ENCODE measurements at regions not wholly inside any gene's neighbourhood (a gene's known extent, or its start where the extent isn't known, plus 50 kb on each side); places are given as distances from the start of the nearest gene placed in this dataset.
A peak's percentile ranks its signal among the peaks of the same experiment; 100 is the strongest.

GRCh38 chr2:39510140-39510539, 73.1 kb upstream of the MAP4K3 start:
- Histone ChIP-seq H3K27me3 (ENCODE audit: control insufficient read depth in 4 of 4, insufficient read depth in 4 of 4, low read length in 3 of 4) (no peaks in the 10 kb centered on the region), H3K4me3 (ENCODE audit: low read depth in 1 of 3, low read length in 3 of 3) (no peak overlapping the region), H3K36me3 (ENCODE audit: control insufficient read depth in 4 of 4, insufficient read depth in 3 of 4, low read depth in 1 of 4, low read length in 3 of 4) (no peaks in the 10 kb centered on the region), H3K9me3 (ENCODE audit: control insufficient read depth in 4 of 4, low read length in 3 of 4) (no peaks in the 10 kb centered on the region), H3K4me1 (ENCODE audit: control insufficient read depth in 4 of 4, insufficient read depth in 4 of 4, low read length in 3 of 4) (peaks cover 8 to 35% (median 25%) of the 10 kb centered on the region in 4 donors), H3K27ac (ENCODE audit: low read depth in 1 of 2, low read length in 2 of 2) (peak overlapping the region; percentile 0 to 21), H3K9ac (ENCODE audit: low read depth in 1 of 2, low read length in 2 of 2) (no peak overlapping the region)
- WGBS, result 76% methylated on average over 5 of the region's 5 CpGs
- TF ChIP-seq FOXA1 (IDR thresholded peaks at IDR 0.05) (no peak), JUND (IDR thresholded peaks at IDR 0.05) (no peak), FOXA2 (IDR thresholded peaks at IDR 0.05) (no peak)
- no peak for DNase-seq (ENCODE audit: low spot score)

GRCh38 chr2:39511219-39511604, 74.1 kb upstream of the MAP4K3 start:
- Histone ChIP-seq H3K9me3 (ENCODE audit: control insufficient read depth in 4 of 4, low read length in 3 of 4) (no peaks in the 10 kb centered on the region), H3K4me3 (ENCODE audit: low read depth in 1 of 3, low read length in 3 of 3) (no peak overlapping the region), H3K4me1 (ENCODE audit: control insufficient read depth in 4 of 4, insufficient read depth in 4 of 4, low read length in 3 of 4) (peaks cover 7 to 41% (median 34%) of the 10 kb centered on the region in 4 donors), H3K27me3 (ENCODE audit: control insufficient read depth in 4 of 4, insufficient read depth in 4 of 4, low read length in 3 of 4) (no peaks in the 10 kb centered on the region), H3K36me3 (ENCODE audit: control insufficient read depth in 4 of 4, insufficient read depth in 3 of 4, low read depth in 1 of 4, low read length in 3 of 4) (no peaks in the 10 kb centered on the region), H3K27ac (ENCODE audit: low read depth in 1 of 2, low read length in 2 of 2) (peak overlapping the region in 1 of 2 donors; percentile 58), H3K9ac (ENCODE audit: low read depth in 1 of 2, low read length in 2 of 2) (no peak overlapping the region)
- TF ChIP-seq FOXA1 (IDR thresholded peaks at IDR 0.05) (no peak), HNF4A (conservative IDR thresholded peaks at IDR 0.05) (no peak), EGR1 (IDR thresholded peaks at IDR 0.05; ENCODE audit: low read depth in 2 of 2) (no peak), MAX (IDR thresholded peaks at IDR 0.05) (no peak), RAD21 (IDR thresholded peaks at IDR 0.05) (no peak), RXRA (IDR thresholded peaks at IDR 0.05) (no peak), REST (IDR thresholded peaks at IDR 0.05) (no peak), ATF3 (IDR thresholded peaks at IDR 0.05) (no peak), HNF4G (IDR thresholded peaks at IDR 0.05) (no peak), JUND (IDR thresholded peaks at IDR 0.05) (no peak), GABPA (IDR thresholded peaks at IDR 0.05 in 1 of 2, conservative IDR thresholded peaks at IDR 0.05 in 1 of 2) (no peak), CTCF (IDR thresholded peaks at IDR 0.05; ENCODE audit: low read depth, low read length, missing input control) (no peak), SP1 (IDR thresholded peaks at IDR 0.05) (no peak), TAF1 (conservative IDR thresholded peaks at IDR 0.05) (no peak), YY1 (IDR thresholded peaks at IDR 0.05) (no peak), NR2F2 (IDR thresholded peaks at IDR 0.05) (no peak), FOXA2 (IDR thresholded peaks at IDR 0.05) (no peak), ZBTB33 (IDR thresholded peaks at IDR 0.05) (no peak)
- no peak for DNase-seq (ENCODE audit: low spot score)
- 95% methylated on average over 4 of the region's 4 CpGs for WGBS
